Activated CD8-positive, alpha-beta T cell treated with anti-CD3 and anti-CD28 coated beads for 36 hours (primary cell): ENCODE measurements at regions not wholly inside any gene's neighbourhood (a gene's known extent, or its start where the extent isn't known, plus 50 kb on each side); places are given as distances from the start of the nearest gene placed in this dataset.

ENCODE experiments used
- ATAC-seq: fragments of 200-7000 bp; cut with Tn5 transposase; one replicate; pipeline ENCODE4 v1.10.0; 2021; ENCODE audit warnings: mild to moderate bottlenecking, moderate library complexity
- CTCF ChIA-PET: fragments of 350-600 bp; sonication (Branson Sonifier 250); formaldehyde crosslinking; loops from one replicate; lab custom pipeline; 2021; ENCODE audit warnings: antibody characterized with exemption; lab: Charles Lee
- POLR2A ChIA-PET: fragments of 350-600 bp; sonication (Branson Sonifier 250); formaldehyde crosslinking; loops from one replicate; lab custom pipeline; 2021; ENCODE audit warnings: antibody characterized with exemption; lab: Charles Lee
- DNase-seq: peaks from one replicate; pipeline ENCODE4 v3.0.0-alpha.2; 2020
- H3K27ac Mint-ChIP-seq: one replicate; pipeline ENCODE4 v1.8.0; 2021; ENCODE audit warnings: mild to moderate bottlenecking, mixed read lengths
- H3K27me3 Mint-ChIP-seq: one replicate; pipeline ENCODE4 v1.8.0; 2021; ENCODE audit warnings: mixed read lengths
- H3K36me3 Mint-ChIP-seq: one replicate; pipeline ENCODE4 v1.8.0; 2021; ENCODE audit warnings: low read depth, mixed read lengths
- H3K4me1 Mint-ChIP-seq: one replicate; pipeline ENCODE4 v1.8.0; 2021; ENCODE audit warnings: low read depth, mixed read lengths
- H3K4me3 Mint-ChIP-seq: one replicate; pipeline ENCODE4 v1.8.0; 2021; ENCODE audit warnings: mild to moderate bottlenecking, moderate library complexity, mixed read lengths
- H3K9me3 Mint-ChIP-seq: one replicate; pipeline ENCODE4 v1.8.0; 2021; ENCODE audit warnings: mixed read lengths
- CTCF ChIP-seq: fragments of 200-600 bp; IDR thresholded peaks from one replicate; pipeline ENCODE4 v1.8.0; 2022; ENCODE audit warnings: antibody characterized with exemption, mild to moderate bottlenecking
- intact Hi-C: fragments of 100-400 bp; cut with micrococcal nuclease; formaldehyde crosslinking; loops from one replicate; pipeline ENCODE4 v1.10.0; 2022

GRCh38 chr2:157185476-157186227 is 71.9 kb upstream of the GALNT5 start:
- H3K4me3 Mint-ChIP-seq = no peak overlapping the region
- H3K27me3 Mint-ChIP-seq = peaks cover 9% of the 10 kb centered on the region
- ChIA-PET POLR2A (no interaction called here), CTCF (interaction anchor here (0.9 kb wide), 1 partner anchor 8 kb away, joined by 3 read pairs; no protein-coding TSS in a partner anchor)
- no peaks in the 10 kb centered on the region for H3K36me3 Mint-ChIP-seq
- H3K9me3 Mint-ChIP-seq = no peaks in the 10 kb centered on the region
- peaks cover 4% of the 10 kb centered on the region for H3K4me1 Mint-ChIP-seq
- intact Hi-C loops = no loop called here
- DNase-seq (no peak), ATAC-seq (no peak)
- no peak for TF ChIP-seq CTCF
- no peak overlapping the region for H3K27ac Mint-ChIP-seq

GRCh38 chr2:157190151-157190550 is 67.4 kb upstream of the GALNT5 start:
- H3K36me3 Mint-ChIP-seq = no peaks in the 10 kb centered on the region
- no peaks in the 10 kb centered on the region for H3K4me1 Mint-ChIP-seq
- intact Hi-C loops = loop anchor here (5.0 kb wide), 1 partner anchor 1818 kb away; no protein-coding TSS in a partner anchor
- peaks cover 2% of the 10 kb centered on the region for H3K27me3 Mint-ChIP-seq
- DNase-seq (no peak), ATAC-seq (no peak)
- TF ChIP-seq CTCF = no peak
- ChIA-PET POLR2A (interaction anchor here (0.6 kb wide), 1 partner anchor 21 kb away, joined by 3 read pairs; no protein-coding TSS in a partner anchor), CTCF (no interaction called here)
- no peak overlapping the region for H3K27ac Mint-ChIP-seq
- H3K4me3 Mint-ChIP-seq = no peak overlapping the region
- H3K9me3 Mint-ChIP-seq = no peaks in the 10 kb centered on the region

GRCh38 chr2:157191186-157191585 is 66.3 kb upstream of the GALNT5 start:
- ChIA-PET CTCF (no interaction called here), POLR2A (no interaction called here)
- Mint-ChIP-seq H3K4me1 (no peaks in the 10 kb centered on the region), H3K4me3 (no peak overlapping the region), H3K27me3 (peaks cover 4% of the 10 kb centered on the region), H3K27ac (no peak overlapping the region), H3K36me3 (no peaks in the 10 kb centered on the region), H3K9me3 (no peaks in the 10 kb centered on the region)
- intact Hi-C loops = loop anchor here (5.0 kb wide), 1 partner anchor 1819 kb away; no protein-coding TSS in a partner anchor
- DNase-seq = no peak
- no peak for TF ChIP-seq CTCF
- no peak for ATAC-seq

GRCh38 chr2:157192445-157193423 is 64.8 kb upstream of the GALNT5 start:
- Mint-ChIP-seq H3K36me3 (no peaks in the 10 kb centered on the region), H3K4me1 (no peaks in the 10 kb centered on the region), H3K27me3 (peaks cover 4% of the 10 kb centered on the region), H3K4me3 (no peak overlapping the region), H3K9me3 (no peaks in the 10 kb centered on the region), H3K27ac (no peak overlapping the region)
- ChIA-PET CTCF (interaction anchor here (1.1 to 2.4 kb wide), 5 partner anchors 9 to 914 kb away, joined by 3 to 24 read pairs (median 6); no protein-coding TSS in a partner anchor), POLR2A (no interaction called here)
- DNase-seq (no peak), ATAC-seq (no peak)
- TF ChIP-seq CTCF = no peak
- intact Hi-C loops = loop anchor here (5.0 kb wide), 1 partner anchor 1820 kb away; no protein-coding TSS in a partner anchor
